BE2C (cell line): ENCODE measurements at regions not wholly inside any gene's neighbourhood (a gene's known extent, or its start where the extent isn't known, plus 50 kb on each side); places are given as distances from the start of the nearest gene placed in this dataset.

Source experiments
- DNase-seq: peaks from one replicate; pipeline ENCODE4 v3.0.0-alpha.2; 2020
- H3K27me3 ChIP-seq: fragments of 250-450 bp; sonication (Bioruptor Pico); 2 replicates; pipeline ENCODE4 v1.5.1; 2020; ENCODE audit warnings: mild to moderate bottlenecking
- H3K36me3 ChIP-seq: fragments of 250-450 bp; sonication (Bioruptor Pico); 2 replicates; pipeline ENCODE4 v1.5.1; 2020; ENCODE audit warnings: mild to moderate bottlenecking
- H3K4me1 ChIP-seq: fragments of 250-450 bp; sonication (Bioruptor Pico); 2 replicates; pipeline ENCODE4 v1.5.1; 2020
- H3K4me3 ChIP-seq: 2 replicates; pipeline ENCODE4 v1.5.1; 2011; ENCODE audit warnings: low read depth, low read length
- H3K9me3 ChIP-seq: fragments of 250-450 bp; sonication (Bioruptor Pico); 2 replicates; pipeline ENCODE4 v1.5.1; 2020
- CTCF ChIP-seq: IDR thresholded peaks from 2 replicates; pipeline ENCODE4 v1.5.1; 2012; ENCODE audit warnings: mild to moderate bottlenecking, low read depth, low read length

GRCh38 chrX:149248073-149248625 is 257.0 kb downstream of the IDS start:
- Histone ChIP-seq H3K27me3 (no peaks in the 10 kb centered on the region), H3K4me3 (no peak overlapping the region), H3K36me3 (no peaks in the 10 kb centered on the region), H3K9me3 (no peaks in the 10 kb centered on the region), H3K4me1 (no peaks in the 10 kb centered on the region)
- no peak for DNase-seq
- TF ChIP-seq CTCF: no peak

- H3K27me3 ChIP-seq: no peaks in the 10 kb centered on the region
- no peak for TF ChIP-seq CTCF
- no peaks in the 10 kb centered on the region for H3K36me3 ChIP-seq
- H3K4me1 ChIP-seq: no peaks in the 10 kb centered on the region
- no peaks in the 10 kb centered on the region for H3K9me3 ChIP-seq
- H3K4me3 ChIP-seq: no peak overlapping the region
- no peak for DNase-seq
Measured at GRCh38 chrX:149230689-149231088, 274.4 kb downstream of the IDS start.

GRCh38 chrX:149223854-149224253 is 281.3 kb downstream of the IDS start:
- Histone ChIP-seq H3K27me3 (no peaks in the 10 kb centered on the region), H3K36me3 (no peaks in the 10 kb centered on the region), H3K4me1 (no peaks in the 10 kb centered on the region), H3K4me3 (no peak overlapping the region), H3K9me3 (no peaks in the 10 kb centered on the region)
- DNase-seq: no peak
- TF ChIP-seq CTCF: no peak

- Histone ChIP-seq H3K27me3 (no peaks in the 10 kb centered on the region), H3K4me3 (no peak overlapping the region), H3K9me3 (no peaks in the 10 kb centered on the region), H3K36me3 (no peaks in the 10 kb centered on the region), H3K4me1 (no peaks in the 10 kb centered on the region)
- DNase-seq: no peak
- TF ChIP-seq CTCF: no peak
Measured at GRCh38 chrX:149222040-149222439, 283.1 kb downstream of the IDS start.

- Histone ChIP-seq H3K4me3 (no peak overlapping the region), H3K36me3 (no peaks in the 10 kb centered on the region), H3K9me3 (no peaks in the 10 kb centered on the region), H3K4me1 (no peaks in the 10 kb centered on the region), H3K27me3 (no peaks in the 10 kb centered on the region)
- TF ChIP-seq CTCF: no peak
- DNase-seq: no peak
Measured at GRCh38 chrX:149221230-149221629, 283.9 kb downstream of the IDS start.

GRCh38 chrX:149213264-149213663 is 291.8 kb downstream of the IDS start:
- TF ChIP-seq CTCF: no peak
- Histone ChIP-seq H3K36me3 (no peaks in the 10 kb centered on the region), H3K27me3 (no peaks in the 10 kb centered on the region), H3K9me3 (no peaks in the 10 kb centered on the region), H3K4me3 (no peak overlapping the region), H3K4me1 (no peaks in the 10 kb centered on the region)
- DNase-seq: no peak
